Activated CD4-positive, alpha-beta T cell treated with anti-CD3 and anti-CD28 coated beads, Interleukin-2, amount 50 U/mL, for 1 hour (primary cell): ENCODE measurements at regions not wholly inside any gene's neighbourhood (a gene's known extent, or its start where the extent isn't known, plus 50 kb on each side); places are given as distances from the start of the nearest gene placed in this dataset.
"Not testable (repeated sequence)": the region's sequence is repeated elsewhere in the genome, so short reads cannot be mapped to it uniquely, and the experiment has no call there.

Experiments
- DNase-seq: peaks from one replicate; pipeline ENCODE4 v3.0.0-alpha.2; 2020

- DNase-seq = no peak
Observed at GRCh38 chr4:181766061-181766548, 477.1 kb upstream of the TENM3 start.

- DNase-seq = no peak
Observed at GRCh38 chr4:181770971-181771370, 472.2 kb upstream of the TENM3 start.

- DNase-seq = no peak
Observed at GRCh38 chr4:181775298-181775697, 467.9 kb upstream of the TENM3 start.

GRCh38 chr4:181776264-181777054, 466.7 kb upstream of the TENM3 start:
- DNase-seq = no peak

- DNase-seq = no peak
Observed at GRCh38 chr4:181777518-181777917, 465.7 kb upstream of the TENM3 start.

GRCh38 chr4:181784881-181785280, 458.3 kb upstream of the TENM3 start:
- DNase-seq = no peak

- no peak for DNase-seq
Observed at GRCh38 chr4:181792641-181793040, 450.6 kb upstream of the TENM3 start.

- DNase-seq = no peak
Observed at GRCh38 chr4:181793096-181793495, 450.1 kb upstream of the TENM3 start.

- no peak for DNase-seq
Observed at GRCh38 chr4:181796502-181796901, 446.7 kb upstream of the TENM3 start.

- no peak for DNase-seq
Observed at GRCh38 chr4:181798536-181798935, 444.7 kb upstream of the TENM3 start.

- no peak for DNase-seq
Observed at GRCh38 chr4:181799561-181800069, 443.6 kb upstream of the TENM3 start.

- DNase-seq = no peak
Observed at GRCh38 chr4:181802207-181802606, 441.0 kb upstream of the TENM3 start.

GRCh38 chr4:181807771-181808170, 435.4 kb upstream of the TENM3 start:
- no peak for DNase-seq

- DNase-seq = no peak
Observed at GRCh38 chr4:181810711-181811110, 432.5 kb upstream of the TENM3 start.

GRCh38 chr4:181811550-181811949, 431.7 kb upstream of the TENM3 start:
- DNase-seq = not testable (repeated sequence)

- no peak for DNase-seq
Observed at GRCh38 chr4:181819946-181820345, 423.3 kb upstream of the TENM3 start.

GRCh38 chr4:181820553-181820952, 422.6 kb upstream of the TENM3 start:
- DNase-seq = no peak

GRCh38 chr4:181821039-181822004, 421.9 kb upstream of the TENM3 start:
- no peak for DNase-seq

GRCh38 chr4:181822005-181822375, 421.2 kb upstream of the TENM3 start:
- DNase-seq = no peak

- no peak for DNase-seq
Observed at GRCh38 chr4:181823183-181823582, 420.0 kb upstream of the TENM3 start.

GRCh38 chr4:181823645-181824044, 419.6 kb upstream of the TENM3 start:
- no peak for DNase-seq

- DNase-seq = no peak
Observed at GRCh38 chr4:181825564-181825963, 417.6 kb upstream of the TENM3 start.

- DNase-seq = no peak
Observed at GRCh38 chr4:181827246-181827645, 416.0 kb upstream of the TENM3 start.
